Right renal pelvis (tissue), 4 donors: ENCODE measurements at regions not wholly inside any gene's neighbourhood (a gene's known extent, or its start where the extent isn't known, plus 50 kb on each side); places are given as distances from the start of the nearest gene placed in this dataset.

Experiments
- DNase-seq, 4 donors: peaks; one replicate each; pipeline ENCODE4 v3.0.0-alpha.2; 2013; ENCODE audit warnings: low read depth in 4 of 4, low spot score in 3 of 4, missing footprints in 1 of 4

GRCh38 chr20:60407011-60407771 lies 449.0 kb downstream of the CDH26 start:
- DNase-seq, result no peak

GRCh38 chr20:60407938-60408337 lies 449.7 kb downstream of the CDH26 start:
- no peak for DNase-seq

- DNase-seq, result no peak
These were observed 450.2 kb downstream of the CDH26 start for GRCh38 chr20:60408435-60408834.

- no peak for DNase-seq
These were observed 452.5 kb downstream of the CDH26 start for GRCh38 chr20:60410618-60411264.

- no peak for DNase-seq
These were observed 453.6 kb downstream of the CDH26 start for GRCh38 chr20:60411813-60412212.

- DNase-seq, result no peak
These were observed 462.5 kb downstream of the CDH26 start for GRCh38 chr20:60420676-60421229.

GRCh38 chr20:60422848-60423247 lies 464.6 kb downstream of the CDH26 start:
- no peak for DNase-seq

GRCh38 chr20:60424267-60424902 lies 466.2 kb downstream of the CDH26 start:
- DNase-seq, result no peak

GRCh38 chr20:60427516-60427915 lies 469.3 kb downstream of the CDH26 start:
- DNase-seq, result no peak

GRCh38 chr20:60428651-60429050 lies 470.4 kb downstream of the CDH26 start:
- DNase-seq, result no peak

- no peak for DNase-seq
These were observed 472.3 kb downstream of the CDH26 start for GRCh38 chr20:60430516-60431001.

GRCh38 chr20:60431349-60431748 lies 473.1 kb downstream of the CDH26 start:
- no peak for DNase-seq

- DNase-seq, result no peak
These were observed 479.2 kb downstream of the CDH26 start for GRCh38 chr20:60437418-60437817.

- no peak for DNase-seq
These were observed 488.3 kb downstream of the CDH26 start for GRCh38 chr20:60446267-60447111.

GRCh38 chr20:60447703-60448102 lies 489.5 kb downstream of the CDH26 start:
- no peak for DNase-seq

GRCh38 chr20:60453388-60454246 lies 495.4 kb downstream of the CDH26 start:
- DNase-seq, result no peak

GRCh38 chr20:60454491-60454890 lies 496.3 kb downstream of the CDH26 start:
- DNase-seq, result no peak

GRCh38 chr20:60455272-60455671 lies 497.0 kb downstream of the CDH26 start:
- no peak for DNase-seq

- DNase-seq, result no peak
These were observed 501.0 kb downstream of the CDH26 start for GRCh38 chr20:60459212-60459611.

GRCh38 chr20:60461993-60462392 lies 503.8 kb downstream of the CDH26 start:
- DNase-seq, result no peak
